GM12874 (cell line): ENCODE measurements at regions not wholly inside any gene's neighbourhood (a gene's known extent, or its start where the extent isn't known, plus 50 kb on each side); places are given as distances from the start of the nearest gene placed in this dataset.

Experiments
- CTCF ChIP-seq: IDR thresholded peaks from 2 replicates; pipeline ENCODE4 v1.5.1; 2011; ENCODE audit warnings: low read depth, mild to moderate bottlenecking, control low read depth, low read length, moderate library complexity; ENCODE audit not compliant: insufficient read depth

- TF ChIP-seq CTCF, result no peak
Measured at GRCh38 chr21:15204970-15205286, 140.1 kb upstream of the NRIP1 start.

- no peak for TF ChIP-seq CTCF
Measured at GRCh38 chr21:15206514-15206913, 141.7 kb upstream of the NRIP1 start.

GRCh38 chr21:15207231-15207630 lies 142.4 kb upstream of the NRIP1 start:
- no peak for TF ChIP-seq CTCF

- TF ChIP-seq CTCF, result no peak
Measured at GRCh38 chr21:15207635-15208370, 143.0 kb upstream of the NRIP1 start.

GRCh38 chr21:15208786-15209185 lies 144.0 kb upstream of the NRIP1 start:
- TF ChIP-seq CTCF, result no peak

GRCh38 chr21:15209224-15209623 lies 144.4 kb upstream of the NRIP1 start:
- no peak for TF ChIP-seq CTCF

GRCh38 chr21:15210235-15210678 lies 145.5 kb upstream of the NRIP1 start:
- no peak for TF ChIP-seq CTCF
